ENCODE measurements at regions not wholly inside any gene's neighbourhood (a gene's known extent, or its start where the extent isn't known, plus 50 kb on each side); places are given as distances from the start of the nearest gene placed in this dataset.
A peak's percentile ranks its signal among the peaks of the same experiment; 100 is the strongest.

DNA sequence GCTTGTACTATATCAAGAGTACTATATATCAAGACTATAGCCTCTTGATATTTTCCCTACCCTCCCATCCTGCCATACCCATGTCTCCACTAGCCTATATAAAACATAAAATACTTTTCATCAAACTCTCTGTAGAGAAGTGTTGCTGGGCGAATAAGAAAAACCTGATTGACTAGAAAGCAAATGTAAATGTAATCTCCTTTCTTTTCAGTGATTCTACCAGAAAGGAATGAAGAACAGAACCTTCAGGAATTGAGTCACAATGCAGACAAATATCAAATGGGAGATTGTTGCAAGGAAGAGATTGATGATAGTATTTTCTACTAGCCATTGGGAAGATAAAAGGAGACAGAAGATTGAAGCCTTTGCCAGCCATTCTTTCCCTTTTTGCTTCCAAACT, 89.2 kb downstream of the KCNRG start:
- DNase-seq (ENCODE audit: low read depth), result no peak

DNA sequence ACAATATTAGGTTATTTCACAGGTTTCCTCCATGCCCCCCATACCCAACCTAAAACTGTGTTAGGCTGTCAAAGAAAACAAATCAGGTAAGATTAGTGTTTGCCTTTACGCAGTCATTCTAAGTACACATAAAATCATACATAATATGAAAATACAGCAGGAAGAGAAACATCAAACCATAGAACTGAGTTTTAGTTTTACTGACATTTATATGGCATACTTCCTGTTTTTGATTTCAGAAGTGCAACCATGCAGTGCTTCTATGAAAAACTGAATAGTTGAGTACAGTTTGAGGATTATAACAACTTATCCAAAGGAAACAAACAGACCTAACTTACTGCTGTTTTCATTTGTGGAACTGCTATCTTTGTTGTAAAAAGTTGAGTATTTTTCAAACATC, 91.3 kb downstream of the KCNRG start:
- no peak for DNase-seq (ENCODE audit: low read depth)

DNA sequence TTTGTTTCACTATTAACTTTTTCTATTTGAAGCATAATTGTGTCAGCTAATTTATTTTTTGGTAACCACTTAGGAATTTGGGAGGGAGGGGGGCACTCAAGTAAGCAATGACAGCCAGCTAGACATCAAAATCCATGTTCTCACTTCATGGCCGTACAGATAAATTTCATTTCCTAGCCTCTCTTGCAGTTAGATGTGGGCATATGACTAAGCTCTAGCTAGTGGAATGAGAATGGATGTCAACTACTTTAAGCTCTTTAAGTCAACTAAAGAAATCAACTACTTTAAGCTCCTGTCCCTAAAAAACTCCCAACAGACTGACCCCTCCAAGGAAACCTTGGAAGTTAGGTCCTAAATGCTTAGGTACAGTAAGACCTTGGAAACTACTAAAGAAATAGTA, 92.0 kb downstream of the KCNRG start:
- DNase-seq (ENCODE audit: low read depth), result no peak

DNA sequence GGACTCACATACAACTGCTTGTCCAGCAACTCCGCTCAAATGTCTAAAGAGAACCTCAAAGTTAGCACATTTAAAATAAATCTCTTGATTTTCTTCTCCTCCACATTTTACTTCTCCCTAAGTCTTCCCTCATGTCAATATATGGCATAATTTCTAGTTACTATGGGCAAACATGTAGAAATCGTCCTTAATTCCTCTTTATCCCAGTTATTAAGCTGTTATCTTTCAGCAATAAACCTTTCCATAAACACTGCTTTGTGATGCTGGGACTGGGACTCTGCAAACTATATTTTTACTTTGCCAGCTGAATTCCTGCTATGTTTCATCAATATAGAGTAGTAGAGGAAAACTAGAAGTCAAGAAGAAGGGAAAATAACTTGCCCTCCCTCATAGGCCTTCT, 99.7 kb downstream of the KCNRG start:
- no peak for DNase-seq (ENCODE audit: low read depth)

DNA sequence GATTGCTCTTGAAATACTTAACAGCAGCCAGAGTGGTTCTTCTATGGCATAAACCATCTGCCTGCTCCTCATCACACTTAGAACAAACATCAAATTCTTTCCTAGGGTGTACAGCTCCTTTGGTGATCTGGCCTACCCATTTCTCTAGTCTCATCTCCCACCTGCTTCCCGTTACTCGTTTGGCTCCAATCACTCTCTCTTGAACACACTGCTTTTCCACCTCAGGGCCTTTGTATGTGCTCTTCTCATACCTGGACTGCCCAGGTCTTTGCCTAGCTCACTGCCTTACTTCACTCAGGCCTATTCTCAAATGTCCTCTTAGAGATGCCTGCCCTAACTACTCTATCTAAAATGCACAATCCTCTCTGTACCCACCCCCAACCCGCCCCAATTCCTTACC, 100.5 kb downstream of the KCNRG start:
- no peak for DNase-seq (ENCODE audit: low read depth)

DNA sequence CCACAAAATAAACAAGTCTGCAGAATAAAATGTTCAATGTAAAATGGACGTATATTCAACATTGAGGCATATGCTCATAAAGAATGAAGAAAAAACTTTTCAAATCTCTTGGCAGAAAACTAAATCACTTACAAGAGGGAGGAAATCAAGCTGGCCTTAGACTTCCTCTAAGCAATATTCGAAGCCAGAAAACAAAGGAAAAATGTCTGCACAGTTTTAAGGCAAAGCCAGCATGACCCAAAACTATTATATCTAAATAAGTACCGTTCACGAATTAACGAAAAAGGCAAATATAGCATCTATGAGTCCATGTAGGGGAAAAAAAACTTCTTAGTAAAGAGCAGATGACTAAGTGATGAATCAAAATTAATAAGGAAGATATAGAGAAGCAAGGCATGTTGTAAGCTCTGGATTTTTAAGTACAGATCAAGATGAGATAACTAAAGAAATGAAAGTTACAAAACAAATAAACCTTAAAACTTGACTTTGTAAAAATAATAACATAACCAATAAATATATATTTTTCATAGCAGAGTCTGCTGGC, 101.3 kb downstream of the KCNRG start:
- no peak for DNase-seq (ENCODE audit: low read depth)

DNA sequence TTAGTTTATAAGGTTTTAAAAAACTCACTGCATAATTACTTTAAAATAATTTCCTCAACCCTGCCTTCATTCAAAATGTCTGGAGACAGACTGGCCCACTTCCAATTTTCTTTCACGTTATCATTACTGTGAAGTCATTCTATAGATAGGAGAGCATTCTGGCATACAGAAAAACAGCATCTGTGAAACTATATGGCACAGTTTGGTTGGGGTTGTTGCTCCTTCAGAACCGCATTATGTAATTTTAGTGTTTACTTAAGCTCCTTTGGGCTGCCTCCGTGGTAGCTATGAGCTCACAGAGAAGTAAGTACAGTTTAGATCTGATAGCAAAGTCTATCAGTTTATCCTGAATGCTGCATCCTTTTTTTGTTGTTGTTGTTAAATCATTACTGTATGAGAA, 104.3 kb downstream of the KCNRG start:
- no peak for DNase-seq (ENCODE audit: low read depth)

DNA sequence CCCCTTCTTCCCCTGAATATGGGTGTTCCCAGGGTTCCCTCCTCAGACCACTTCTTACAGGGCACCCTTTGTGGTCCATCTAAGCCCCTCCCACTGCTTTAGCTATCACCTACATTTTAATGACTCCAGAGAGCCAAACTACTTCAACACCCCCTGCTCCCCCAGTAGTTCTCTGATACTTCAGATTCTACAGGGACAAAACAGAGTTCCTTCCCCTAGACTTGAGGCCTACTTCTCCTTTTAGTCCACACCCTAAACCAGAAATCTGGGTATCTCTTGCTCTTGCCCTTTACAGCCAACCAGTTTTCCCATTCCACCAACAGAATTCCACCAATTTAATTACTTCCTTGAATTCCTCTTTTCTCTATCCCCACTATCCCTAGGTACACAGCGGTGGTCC, 107.2 kb downstream of the KCNRG start:
- DNase-seq (ENCODE audit: low read depth), result no peak

DNA sequence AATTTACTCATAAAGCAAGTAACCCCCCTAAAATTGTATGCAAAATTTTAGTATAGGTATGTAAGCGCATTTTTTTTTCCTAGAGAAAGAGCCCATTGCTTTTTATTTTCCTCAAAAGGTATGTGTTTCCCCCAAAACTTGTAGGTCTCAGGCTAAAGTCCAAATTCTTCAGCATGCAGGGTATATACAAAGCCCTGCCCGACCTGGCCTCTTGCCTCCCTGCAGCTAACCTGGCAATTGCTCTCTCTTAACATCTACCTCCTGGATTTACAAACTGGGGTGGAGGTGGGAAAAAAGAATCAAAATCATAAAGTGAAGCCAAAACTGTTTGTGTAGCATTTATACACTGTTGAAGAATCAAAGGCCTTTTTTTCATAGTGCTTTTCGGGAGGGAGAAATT, 107.8 kb downstream of the KCNRG start:
- DNase-seq (ENCODE audit: low read depth), result no peak

DNA sequence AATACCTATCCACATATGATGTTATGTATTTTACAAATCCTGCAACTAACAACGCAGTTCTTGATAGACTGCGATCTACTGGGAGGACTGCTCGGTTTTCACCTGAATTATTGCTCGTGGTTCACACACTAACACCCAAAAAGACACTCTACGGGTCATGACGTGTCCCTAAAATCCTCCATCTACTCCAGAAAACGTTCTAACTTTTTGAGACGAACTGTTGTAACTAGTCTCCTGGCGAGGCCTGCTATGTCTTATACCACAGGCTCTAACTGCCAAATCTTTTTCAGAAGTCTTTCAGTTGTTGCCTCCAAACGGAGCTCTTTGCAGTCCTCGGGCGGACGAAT, 108.2 kb downstream of the KCNRG start:
- DNase-seq (ENCODE audit: low read depth), result no peak

DNA sequence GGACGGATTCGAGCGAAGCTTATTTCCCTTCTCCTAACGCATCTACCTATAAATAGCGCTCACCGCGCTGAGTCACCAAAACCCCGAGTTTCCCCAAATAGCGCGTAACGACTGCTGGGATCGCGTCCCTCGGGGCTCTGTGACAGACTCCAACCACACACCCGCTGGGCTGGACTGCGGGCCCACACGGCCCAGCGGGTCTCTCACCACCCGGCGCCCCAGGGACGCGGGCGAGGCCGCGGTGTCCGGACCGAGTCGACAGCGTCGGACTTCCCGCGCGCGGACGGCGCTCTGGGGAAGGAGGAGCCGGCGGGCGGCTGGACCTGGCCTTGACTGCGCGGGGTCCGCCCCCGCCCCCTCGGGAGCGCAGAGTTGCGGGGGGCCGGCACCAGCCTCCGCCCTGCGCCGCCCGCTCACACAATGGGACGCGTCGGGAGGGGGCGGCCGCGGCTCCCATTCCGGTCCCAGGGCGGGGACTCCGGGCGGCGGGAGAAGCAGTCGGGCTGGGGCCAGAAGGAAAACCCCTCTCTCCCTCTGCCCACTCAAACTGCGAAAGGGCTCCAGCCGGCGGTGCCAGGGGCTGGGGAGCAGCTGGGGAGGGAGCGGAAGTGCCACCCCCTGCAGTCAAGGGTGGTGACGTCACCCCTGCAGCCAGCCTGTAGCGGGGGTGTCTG, 108.8 kb downstream of the KCNRG start:
- DNase-seq (ENCODE audit: low read depth), result peak; percentile 72

DNA sequence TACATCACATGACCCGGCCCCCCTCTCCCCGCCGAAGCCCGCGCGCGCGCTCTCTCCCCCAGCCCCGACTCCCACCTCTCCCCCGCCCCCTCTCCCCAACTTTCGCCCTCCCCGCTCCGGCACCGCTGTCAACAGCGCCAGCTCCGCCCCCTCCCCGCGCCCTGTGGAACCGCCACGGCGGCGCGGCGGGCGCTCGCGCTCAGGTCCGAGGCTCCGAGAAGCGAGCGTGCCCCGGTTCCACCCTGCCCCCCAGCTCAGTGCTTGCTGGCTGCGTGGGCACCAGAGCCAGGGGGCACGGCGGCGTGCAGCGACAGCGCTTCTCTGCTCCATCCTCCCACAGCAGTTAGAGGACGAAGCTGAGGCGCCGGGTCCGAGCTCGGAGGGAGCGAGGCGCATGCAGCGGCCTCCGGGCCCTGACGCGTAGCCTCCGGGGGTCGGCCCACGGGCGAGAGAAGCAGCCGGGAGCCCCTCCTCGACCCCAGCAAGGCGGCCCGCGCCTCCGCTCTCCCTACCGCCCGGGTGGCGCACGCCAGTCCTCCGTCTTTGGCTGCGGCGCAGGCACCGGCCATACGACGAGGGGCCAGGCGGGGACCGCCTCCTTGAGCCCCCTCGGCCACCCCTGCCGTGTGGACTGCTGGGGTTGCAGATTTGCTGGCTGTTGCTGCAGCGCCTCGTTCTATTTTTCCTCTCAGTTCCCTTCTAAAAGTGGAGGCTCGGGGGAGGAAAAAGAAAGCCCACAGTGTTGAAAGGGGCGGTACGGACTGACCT, 109.5 kb downstream of the KCNRG start:
- peak; percentile 96 for DNase-seq (ENCODE audit: low read depth)

DNA sequence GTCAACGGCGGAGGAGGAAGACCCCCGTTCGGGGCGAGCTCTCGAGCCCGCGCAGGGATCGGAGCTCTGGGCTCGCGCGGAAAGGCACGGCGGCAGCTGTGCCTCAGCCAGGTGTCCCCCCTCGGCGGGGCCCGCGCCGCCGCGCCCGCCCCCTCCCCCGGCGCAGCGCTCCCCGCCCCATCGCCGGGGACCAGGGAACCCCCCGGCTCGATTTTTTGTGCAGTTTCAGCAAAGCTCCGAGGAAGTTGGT, 110.0 kb downstream of the KCNRG start:
- DNase-seq (ENCODE audit: low read depth), result no peak

DNA sequence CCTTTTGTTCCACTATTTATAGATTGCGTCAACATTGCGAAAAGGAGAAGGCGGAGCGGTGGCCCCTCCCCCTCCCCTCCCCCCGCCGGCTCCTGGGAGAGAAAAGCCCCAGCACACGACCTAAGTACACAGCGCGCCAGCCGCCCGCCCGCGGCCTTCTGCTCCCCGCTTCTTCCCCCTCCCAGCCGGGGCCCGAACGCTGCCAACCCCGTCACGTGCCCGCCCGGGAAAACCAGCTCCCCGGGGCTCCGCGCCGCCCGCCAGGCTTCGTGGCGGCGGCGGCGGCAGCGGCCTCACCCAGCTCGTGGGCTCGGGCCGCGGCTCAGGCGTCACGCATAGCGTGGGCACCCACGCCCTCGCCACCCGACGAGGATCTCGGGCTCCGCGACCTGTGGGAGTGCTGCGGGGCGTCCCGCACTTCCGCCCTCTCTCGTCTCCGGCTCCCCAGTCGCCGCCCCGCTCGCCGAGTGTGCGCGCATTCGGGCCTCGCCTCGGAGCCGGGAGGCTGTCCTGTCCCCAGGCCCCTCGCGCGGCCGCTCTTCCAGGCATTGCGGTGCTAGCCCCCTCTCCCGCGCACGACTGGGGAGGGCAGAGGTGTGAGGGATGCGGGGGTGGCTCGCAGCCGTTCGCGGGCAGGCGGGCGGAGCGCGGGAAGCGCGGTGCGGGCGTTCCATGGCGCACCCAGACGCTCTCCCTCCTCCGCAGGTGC, 110.5 kb downstream of the KCNRG start:
- peak; percentile 87 for DNase-seq (ENCODE audit: low read depth)

DNA sequence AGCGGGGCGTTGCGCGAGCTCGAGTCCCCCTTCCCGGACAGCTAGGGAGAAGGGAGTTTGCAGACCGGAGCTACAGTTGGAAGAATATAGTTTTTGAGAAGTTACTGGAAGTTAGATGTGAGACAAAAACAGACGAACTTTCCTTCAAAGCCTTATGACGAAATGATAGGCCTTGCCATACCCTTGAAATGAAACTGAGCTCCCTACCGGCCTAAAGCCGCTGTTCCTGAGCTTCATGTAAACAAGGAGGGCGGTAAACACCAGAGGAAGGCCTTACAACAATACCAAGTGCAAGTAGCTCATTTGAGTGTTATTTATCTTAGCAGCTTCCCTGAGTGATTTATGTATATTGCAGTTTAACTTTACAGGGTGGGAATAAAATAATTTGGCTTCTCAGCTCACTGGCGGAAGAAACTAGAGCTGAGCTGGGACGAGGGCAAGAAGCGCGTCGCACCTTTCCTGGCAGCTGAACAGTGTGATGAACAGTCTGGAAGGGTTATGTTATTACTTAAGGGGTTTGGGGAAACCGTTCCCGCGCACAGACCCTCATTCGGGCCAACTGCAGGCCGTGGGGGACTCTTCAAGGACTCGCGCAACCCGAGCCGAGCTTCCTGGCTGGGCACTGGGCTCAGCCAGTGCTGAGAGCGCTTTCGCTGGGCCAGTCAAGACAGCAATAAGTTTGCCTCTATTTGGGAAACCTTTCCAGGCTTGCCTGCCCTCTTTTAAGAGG, 111.2 kb downstream of the KCNRG start:
- no peak for DNase-seq (ENCODE audit: low read depth)

DNA sequence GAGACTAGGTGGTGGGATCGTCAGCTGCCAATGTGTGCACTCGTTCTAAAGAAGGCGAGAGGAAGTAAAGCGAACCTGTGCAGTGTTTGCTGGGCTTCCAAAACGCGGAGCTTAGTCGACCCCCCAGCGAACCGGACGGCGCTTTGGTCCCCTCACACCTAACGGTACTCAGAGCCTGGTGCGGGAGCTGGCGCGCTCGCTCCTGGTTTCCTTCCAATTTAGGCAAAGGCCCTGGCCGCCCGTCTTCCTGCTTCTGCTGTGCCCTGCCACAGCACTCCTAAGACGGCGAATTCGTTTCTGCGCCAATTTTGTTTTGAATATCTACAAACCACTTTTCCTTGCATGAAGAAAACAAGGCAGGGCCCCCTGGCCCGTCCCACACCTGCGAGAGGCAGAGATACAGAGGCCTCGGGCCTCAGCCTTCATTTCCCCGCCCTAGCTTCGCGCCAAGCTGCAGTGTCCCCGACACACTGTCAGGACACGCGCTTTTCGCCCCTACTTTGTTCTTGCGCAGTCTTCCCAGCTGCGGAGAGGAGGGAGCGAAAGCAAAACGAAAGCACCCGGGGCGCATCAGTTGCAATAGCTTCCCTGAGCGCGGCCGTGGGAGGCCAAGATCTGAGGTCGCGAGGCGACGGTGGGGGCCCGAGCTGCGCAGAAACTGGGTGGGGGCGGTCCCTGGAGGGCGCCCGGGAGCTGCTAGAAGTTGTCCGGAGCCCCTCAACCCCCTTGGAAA, 111.9 kb downstream of the KCNRG start:
- no peak for DNase-seq (ENCODE audit: low read depth)

DNA sequence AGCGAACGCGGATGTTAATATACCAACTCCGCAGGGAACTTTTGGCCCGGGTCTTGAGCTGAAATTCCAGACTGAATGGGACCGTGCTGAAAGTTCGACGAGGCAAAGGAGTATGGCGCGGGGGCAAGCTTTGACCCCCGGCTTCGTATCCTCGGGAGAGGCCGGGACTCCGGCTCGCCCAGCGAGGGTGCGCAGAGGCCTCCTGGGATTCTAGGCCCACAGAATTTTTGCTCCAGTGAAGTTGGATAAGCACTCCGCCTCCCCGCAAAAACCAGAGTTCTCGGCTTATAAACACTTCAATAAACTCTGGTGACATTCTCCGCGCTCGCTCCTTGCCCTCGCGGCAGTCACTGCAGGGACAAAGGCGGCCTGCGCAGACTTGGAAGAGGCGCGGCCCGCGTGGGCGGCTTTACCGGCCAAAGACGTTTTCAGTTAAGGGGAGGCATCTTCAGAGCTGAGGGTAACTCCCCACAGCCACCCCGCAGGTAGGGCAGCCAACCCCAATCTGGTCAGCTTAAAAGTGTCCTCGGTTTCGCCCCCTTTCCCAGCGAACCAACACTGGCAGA, 112.6 kb downstream of the KCNRG start:
- no peak for DNase-seq (ENCODE audit: low read depth)

DNA sequence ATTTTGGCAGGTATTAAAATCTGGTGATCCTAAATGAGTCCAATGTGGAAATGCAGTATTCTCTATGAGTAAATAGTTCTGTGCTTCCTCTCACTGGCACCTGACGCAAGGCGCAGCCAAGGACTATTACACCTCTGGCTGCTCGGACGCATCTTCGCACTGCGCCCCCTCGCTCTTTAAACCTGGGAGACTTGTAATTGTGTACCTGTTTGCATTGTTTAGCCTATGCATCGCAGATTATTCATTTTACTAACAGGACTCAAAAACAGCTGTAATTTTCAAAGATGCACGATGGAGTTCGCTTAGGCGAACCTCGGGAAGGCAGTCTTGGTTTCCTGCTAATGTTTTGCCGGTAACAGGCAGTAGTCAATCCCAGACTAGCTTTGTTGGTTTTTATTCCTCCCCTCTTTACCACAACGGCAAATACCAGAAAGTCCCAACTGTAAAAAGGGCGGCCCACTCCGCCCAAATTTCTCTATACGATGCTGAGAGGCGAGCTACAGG, 113.2 kb downstream of the KCNRG start:
- no peak for DNase-seq (ENCODE audit: low read depth)

DNA sequence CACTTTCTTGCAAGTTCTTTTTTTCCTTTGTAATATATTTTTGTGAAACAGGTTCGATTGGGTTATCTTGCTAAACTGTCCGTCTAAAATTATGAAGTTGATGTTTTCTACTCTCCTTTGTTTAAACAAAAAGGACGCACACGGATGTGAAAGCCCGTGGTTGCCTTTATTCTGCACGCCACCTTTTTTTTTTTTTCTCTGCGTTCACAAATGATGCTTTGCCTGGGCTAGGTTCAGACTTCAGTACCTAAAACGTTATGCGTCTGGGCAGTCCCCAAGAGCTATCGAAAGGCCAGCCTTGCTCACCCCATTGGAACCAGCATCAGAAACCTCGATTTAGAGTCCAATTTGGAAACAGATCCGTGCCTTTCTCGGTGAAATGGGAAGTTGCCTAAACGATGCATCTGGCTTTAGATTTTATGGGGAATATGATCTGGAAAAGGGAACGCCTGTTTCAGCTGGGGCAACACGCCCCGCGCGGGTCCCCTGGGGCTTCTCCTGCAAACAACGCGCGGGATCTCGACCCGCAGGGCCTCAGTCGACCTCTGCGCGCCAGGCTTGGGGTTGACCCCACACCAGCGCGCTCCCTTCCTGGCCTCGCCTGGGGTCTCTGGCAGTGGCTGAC, 113.9 kb downstream of the KCNRG start:
- DNase-seq (ENCODE audit: low read depth), result no peak

DNA sequence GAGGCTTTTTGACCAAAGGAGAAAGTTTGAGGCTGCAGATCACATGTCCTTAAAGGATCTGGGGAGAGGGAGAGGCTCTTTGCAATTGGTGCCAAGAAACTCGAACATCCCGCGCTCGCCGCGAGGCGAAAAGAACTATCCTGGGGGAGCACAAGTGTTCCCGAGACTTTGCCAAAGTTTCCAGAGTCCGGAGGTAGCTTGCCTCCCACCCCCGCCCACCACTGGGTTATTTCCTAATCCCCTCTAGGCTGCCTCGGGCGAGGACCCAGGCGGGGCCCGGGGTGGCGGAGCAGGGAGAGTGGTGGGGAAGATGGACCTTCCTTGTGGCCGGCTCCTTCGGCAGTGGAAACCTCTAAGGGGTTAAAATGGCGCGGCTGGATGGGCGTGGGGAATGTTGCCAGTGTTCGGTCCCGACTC, 114.5 kb downstream of the KCNRG start:
- DNase-seq (ENCODE audit: low read depth), result no peak

All from T follicular helper cell (primary cell).